ENCODE measurements at regions not wholly inside any gene's neighbourhood (a gene's known extent, or its start where the extent isn't known, plus 50 kb on each side); places are given as distances from the start of the nearest gene placed in this dataset.

DNA sequence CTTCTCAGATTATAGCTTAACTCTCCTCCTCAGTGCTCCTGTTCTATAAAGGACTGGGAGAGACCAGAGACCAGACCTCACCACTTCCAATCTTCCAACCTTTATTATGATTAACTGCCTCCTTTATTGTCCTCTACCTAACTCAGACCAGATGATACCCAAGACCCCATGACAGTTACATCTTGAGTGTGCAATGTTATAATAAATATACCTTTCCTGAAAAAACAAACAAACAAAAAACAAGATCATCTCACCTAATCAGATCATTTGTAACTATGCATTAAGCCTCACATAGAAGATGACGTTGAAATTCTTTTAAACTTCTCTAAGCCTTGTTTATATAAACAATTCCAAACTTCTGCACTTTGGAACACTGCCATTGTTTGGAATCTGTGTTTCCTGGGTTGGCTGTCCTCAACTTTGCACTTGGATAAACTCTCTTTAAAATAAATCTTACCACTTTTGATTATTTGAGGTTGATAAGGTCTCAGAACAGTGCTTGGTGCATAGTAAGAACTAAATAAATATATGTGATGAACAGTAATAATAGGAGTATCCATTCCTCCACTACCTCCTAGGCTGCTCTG is 342.7 kb downstream of the TDRD15 start:
- no peaks in the 10 kb centered on the region for H3K4me1 ChIP-seq
- H3F3A ChIP-seq (ENCODE audit: low read depth): no peaks in the 10 kb centered on the region
- H3K4me2 ChIP-seq: no peak overlapping the region
- no peaks in the 10 kb centered on the region for H3K9me3 ChIP-seq (ENCODE audit: low read depth)
- H3K27ac Mint-ChIP-seq: no peak overlapping the region
- no peaks in the 10 kb centered on the region for H4K20me1 ChIP-seq (ENCODE audit: low read depth)
- H3K9ac ChIP-seq: no peak overlapping the region
- no peak overlapping the region for H3K4me3 Mint-ChIP-seq
- H3K4me1 Mint-ChIP-seq: peaks cover 35% of the 10 kb centered on the region
- no peak for DNase-seq (ENCODE audit: low spot score)
- TF ChIP-seq EZH2 (IDR thresholded peaks at IDR 0.05) (no peak), EZH2phosphoT487 (IDR thresholded peaks at IDR 0.05) (no peak), CTCF (IDR thresholded peaks at IDR 0.05) (no peak)
- H3K27me3 Mint-ChIP-seq (ENCODE audit: insufficient read depth, low read depth): peaks cover 3% of the 10 kb centered on the region
- H2AFZ ChIP-seq (replicated peaks): no peak overlapping the region
- no peak overlapping the region for H3K27ac ChIP-seq
- H3K9me3 Mint-ChIP-seq: no peaks in the 10 kb centered on the region
- no peaks in the 10 kb centered on the region for H3K36me3 ChIP-seq
- H3K79me2 ChIP-seq (ENCODE audit: low read depth): no peaks in the 10 kb centered on the region
- no peak overlapping the region for H3K4me3 ChIP-seq
- H3K36me3 Mint-ChIP-seq: no peaks in the 10 kb centered on the region
- H3K27me3 ChIP-seq: no peaks in the 10 kb centered on the region

- H3K4me1 Mint-ChIP-seq: peaks cover 36% of the 10 kb centered on the region
- Histone ChIP-seq H3K27ac (no peak overlapping the region), H3K27me3 (no peaks in the 10 kb centered on the region), H3K4me3 (no peak overlapping the region), H3K4me1 (no peaks in the 10 kb centered on the region), H3K9ac (no peak overlapping the region), H2AFZ (replicated peaks) (no peak overlapping the region), H4K20me1 (ENCODE audit: low read depth) (no peaks in the 10 kb centered on the region), H3F3A (ENCODE audit: low read depth) (no peaks in the 10 kb centered on the region), H3K36me3 (no peaks in the 10 kb centered on the region), H3K9me3 (ENCODE audit: low read depth) (no peaks in the 10 kb centered on the region), H3K79me2 (ENCODE audit: low read depth) (no peaks in the 10 kb centered on the region), H3K4me2 (no peak overlapping the region)
- no peak for DNase-seq (ENCODE audit: low spot score)
- H3K9me3 Mint-ChIP-seq: no peaks in the 10 kb centered on the region
- no peaks in the 10 kb centered on the region for H3K27me3 Mint-ChIP-seq (ENCODE audit: insufficient read depth, low read depth)
- no peaks in the 10 kb centered on the region for H3K36me3 Mint-ChIP-seq
- no peak overlapping the region for H3K27ac Mint-ChIP-seq
- TF ChIP-seq CTCF (IDR thresholded peaks at IDR 0.05) (no peak), EZH2 (IDR thresholded peaks at IDR 0.05) (no peak), EZH2phosphoT487 (IDR thresholded peaks at IDR 0.05) (no peak)
- no peak overlapping the region for H3K4me3 Mint-ChIP-seq
These were observed 343.6 kb downstream of the TDRD15 start for GRCh38 chr2:21467280-21467818.

DNA sequence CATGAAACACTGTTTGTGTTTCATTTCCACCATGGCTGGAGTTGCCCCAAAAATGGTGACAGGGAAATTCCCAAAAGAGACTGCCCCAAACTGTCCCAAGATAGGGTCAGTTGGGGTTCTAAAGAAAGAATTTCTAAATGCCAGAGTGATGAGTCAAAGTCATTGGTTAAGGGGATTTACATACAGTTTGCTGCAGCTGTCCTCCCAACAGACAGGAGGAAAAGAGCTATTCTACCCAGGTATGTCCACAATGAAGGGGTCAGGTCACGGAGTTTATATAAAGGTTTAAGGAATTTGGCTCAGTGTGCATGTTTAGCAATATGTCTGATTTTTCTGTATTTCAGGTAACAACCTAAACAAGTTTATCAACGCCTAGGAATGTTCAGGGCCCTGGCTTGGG is 344.1 kb downstream of the TDRD15 start:
- Mint-ChIP-seq H3K9me3 (no peaks in the 10 kb centered on the region), H3K4me1 (peaks cover 36% of the 10 kb centered on the region), H3K27me3 (ENCODE audit: insufficient read depth, low read depth) (no peaks in the 10 kb centered on the region), H3K36me3 (no peaks in the 10 kb centered on the region), H3K4me3 (no peak overlapping the region), H3K27ac (no peak overlapping the region)
- TF ChIP-seq EZH2phosphoT487 (IDR thresholded peaks at IDR 0.05) (no peak), EZH2 (IDR thresholded peaks at IDR 0.05) (no peak), CTCF (IDR thresholded peaks at IDR 0.05) (no peak)
- DNase-seq (ENCODE audit: low spot score): no peak
- Histone ChIP-seq H3K4me2 (no peak overlapping the region), H3K4me3 (no peak overlapping the region), H3K9me3 (ENCODE audit: low read depth) (no peaks in the 10 kb centered on the region), H3K27me3 (no peaks in the 10 kb centered on the region), H3K27ac (no peak overlapping the region), H4K20me1 (ENCODE audit: low read depth) (no peaks in the 10 kb centered on the region), H2AFZ (replicated peaks) (no peak overlapping the region), H3F3A (ENCODE audit: low read depth) (no peaks in the 10 kb centered on the region), H3K36me3 (no peaks in the 10 kb centered on the region), H3K79me2 (ENCODE audit: low read depth) (no peaks in the 10 kb centered on the region), H3K4me1 (no peaks in the 10 kb centered on the region), H3K9ac (no peak overlapping the region)
